SK-MEL-5 (cell line): ENCODE measurements at regions not wholly inside any gene's neighbourhood (a gene's known extent, or its start where the extent isn't known, plus 50 kb on each side); places are given as distances from the start of the nearest gene placed in this dataset.

Experiments
- DNase-seq: peaks from one replicate; pipeline ENCODE4 v3.0.0-alpha.2; 2016; ENCODE audit warnings: low read depth, low spot score
- in situ Hi-C: cut with HindIII; loops from 2 replicates; pipeline ENCODE4 v1.10.0; 2016; ENCODE audit warnings: low sequenced_read_pairs, high pct_unique_total_duplicates, low pct_unique_long_range_greater_than_20kb

DNA sequence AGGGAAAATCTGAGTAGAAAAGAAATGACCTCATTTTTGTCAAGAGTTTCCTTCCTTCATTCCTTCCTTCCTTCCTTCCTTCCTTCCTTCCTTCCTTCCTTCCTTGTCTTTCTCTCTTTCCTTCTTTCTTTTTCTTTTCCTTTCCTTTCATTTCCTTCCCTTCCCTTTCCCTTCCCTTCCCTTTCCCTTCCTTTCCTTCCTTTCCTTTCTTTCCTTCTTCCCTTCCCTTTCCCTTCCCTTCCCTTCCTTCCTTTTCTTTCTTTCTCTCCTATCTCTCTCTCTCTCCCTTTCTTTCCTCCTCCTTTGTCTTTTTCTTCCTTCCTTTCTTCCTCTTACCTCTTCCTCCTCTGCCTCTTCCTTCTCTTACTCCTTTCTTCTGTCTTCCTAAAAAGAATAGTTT is 347.6 kb downstream of the FAM47A start:
- no peak for DNase-seq
- in situ Hi-C loops = no loop called here

DNA sequence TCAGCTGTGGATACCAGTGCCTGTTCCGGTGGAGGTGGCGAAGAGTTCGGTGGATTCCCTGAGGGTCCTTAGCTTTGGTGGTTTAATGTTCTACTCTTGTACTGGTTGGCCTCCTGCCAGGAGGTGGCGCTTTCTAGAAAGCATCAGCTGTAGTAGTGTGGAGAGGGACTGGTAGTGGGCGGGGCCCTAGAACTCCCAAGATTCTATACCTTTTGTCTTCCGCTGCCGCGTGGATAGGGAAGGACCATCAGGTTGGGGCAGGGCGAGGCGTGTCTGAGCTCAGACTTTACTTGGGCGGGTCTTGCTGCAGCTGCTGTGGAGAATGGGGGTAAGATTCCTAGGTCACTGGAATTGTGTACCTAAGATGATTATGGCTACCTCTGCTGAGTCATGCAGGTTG is 390.3 kb downstream of the FAM47A start:
- peak; percentile 64 for DNase-seq
- in situ Hi-C loops = no loop called here

DNA sequence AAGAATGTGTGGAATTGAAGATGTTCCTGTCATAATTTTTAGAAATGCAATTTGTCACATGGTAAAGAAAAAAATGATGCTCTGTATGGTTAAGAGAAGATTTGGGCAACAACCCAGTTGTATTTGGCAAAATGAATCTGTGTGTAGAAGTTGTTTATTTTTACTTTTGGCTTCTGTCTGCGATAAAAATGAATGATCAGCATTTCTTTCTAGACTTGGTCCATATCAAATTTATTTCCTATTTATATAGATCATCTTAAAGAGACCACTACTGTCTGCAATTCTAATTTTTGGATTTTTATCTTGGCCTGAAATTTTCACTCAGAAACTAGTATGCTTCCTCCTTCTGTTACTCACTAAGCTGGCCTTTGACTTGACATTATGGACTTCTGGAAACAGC is 396.9 kb downstream of the FAM47A start:
- in situ Hi-C loops = no loop called here
- DNase-seq = no peak

DNA sequence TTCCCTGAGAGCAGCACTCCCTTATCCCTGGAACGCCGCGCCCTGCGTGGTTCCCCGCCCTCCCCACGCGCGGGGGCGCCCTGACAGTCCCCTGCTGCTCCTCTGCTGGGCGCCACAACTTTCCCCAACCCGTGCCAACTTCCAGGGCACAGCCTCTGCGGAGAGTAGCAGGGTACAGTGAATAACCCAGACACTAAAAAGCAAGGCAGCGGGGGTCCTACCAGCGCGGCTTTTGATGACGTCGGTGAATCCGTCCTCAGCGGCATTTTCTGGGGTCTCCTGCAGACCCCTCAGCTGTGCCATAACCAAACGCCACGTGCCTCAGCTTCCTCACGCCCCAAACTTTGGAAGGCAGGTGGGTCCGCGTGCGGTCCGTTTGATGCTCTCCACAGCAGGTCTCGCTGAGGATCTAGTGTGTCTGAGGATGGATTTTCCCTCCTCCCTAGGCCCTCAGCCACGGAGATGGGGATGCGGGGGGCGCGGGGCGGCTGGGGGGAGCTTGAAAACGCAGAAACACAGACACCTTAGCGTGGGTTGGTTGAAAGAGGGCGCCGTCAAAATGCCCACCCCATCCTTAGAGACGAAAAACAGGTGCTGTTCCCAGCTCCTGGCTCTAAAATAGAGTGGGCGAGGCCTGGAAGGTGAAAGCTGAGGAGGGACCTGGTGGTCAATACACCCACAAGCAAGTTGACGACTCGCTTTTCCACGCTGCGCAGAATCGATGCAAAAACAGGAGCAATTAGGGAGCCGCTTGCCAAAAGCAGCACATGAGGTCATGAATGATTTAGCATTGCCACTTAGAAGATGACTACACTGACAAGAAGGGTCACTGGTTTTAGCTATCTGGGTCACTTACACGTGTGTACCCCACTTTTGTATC is 405.6 kb downstream of the FAM47A start:
- in situ Hi-C loops = no loop called here
- DNase-seq = no peak

DNA sequence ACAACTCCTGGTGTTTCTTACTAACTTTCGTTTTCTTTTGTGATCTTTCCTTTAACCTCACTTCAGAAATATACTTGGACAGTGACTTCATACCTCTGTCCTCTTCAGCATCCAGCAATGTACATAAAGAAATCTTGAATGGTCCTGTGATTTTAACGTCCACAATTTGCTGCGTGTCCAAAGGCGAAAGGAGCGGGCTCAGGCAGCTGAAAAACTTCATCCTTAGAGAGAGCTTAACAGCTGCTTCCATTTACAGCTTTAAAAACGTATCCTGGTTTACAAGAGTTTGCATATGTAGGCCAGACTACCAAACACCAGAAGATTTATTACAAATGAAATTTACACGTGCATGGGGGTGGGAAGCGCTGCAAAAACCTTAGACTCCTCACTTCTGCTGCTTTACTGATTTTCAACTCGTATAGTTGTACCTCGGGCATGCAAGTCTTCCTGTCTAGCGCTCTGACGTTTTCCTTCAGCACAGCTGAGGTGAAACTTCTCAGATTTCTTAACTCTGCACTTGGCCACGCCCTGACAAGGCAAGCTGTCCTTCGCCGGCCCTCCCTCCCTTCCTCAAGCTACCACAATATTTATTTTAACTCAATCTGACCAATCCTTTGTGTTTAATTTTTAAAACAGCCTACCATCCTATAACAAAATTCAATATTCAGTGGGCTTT is 406.4 kb downstream of the FAM47A start:
- DNase-seq = peak; percentile 5
- in situ Hi-C loops = no loop called here

DNA sequence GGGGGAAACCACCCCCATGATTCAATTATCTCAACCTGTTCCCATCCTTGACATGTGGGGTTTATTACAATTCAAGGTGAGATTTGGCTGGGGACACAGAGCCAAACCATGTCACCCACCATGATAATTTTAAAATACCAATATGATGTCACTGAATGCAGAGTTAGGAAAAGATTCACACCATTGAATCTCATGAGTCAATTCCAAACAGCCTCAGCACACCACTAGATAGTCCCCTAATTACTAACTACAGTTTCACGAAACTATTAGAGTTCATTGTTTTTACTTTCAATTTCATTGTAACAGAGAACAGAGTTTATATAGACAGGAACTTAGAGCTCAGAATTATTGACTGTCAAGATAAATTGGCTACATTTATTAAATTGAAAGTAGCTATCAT is 410.2 kb downstream of the FAM47A start:
- in situ Hi-C loops = no loop called here
- DNase-seq = no peak

DNA sequence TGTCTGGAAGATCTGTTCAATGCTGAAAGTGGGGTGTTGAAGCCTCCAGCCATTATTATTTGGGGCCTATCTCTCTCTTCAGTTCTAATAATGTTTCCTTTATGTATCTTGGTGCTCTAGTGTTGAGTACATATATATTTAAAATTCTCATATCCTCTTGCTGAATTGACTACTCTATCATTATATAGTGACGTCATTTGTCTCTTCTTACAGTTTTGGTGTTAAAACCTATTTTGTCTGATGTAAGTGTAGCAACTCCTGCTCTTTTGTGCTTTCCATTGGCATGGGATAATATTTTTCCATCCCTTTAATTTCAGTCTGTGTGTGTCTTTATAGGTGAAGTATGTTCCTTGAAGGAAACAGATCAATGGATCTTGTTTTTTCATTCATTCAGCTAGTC is 446.0 kb downstream of the FAM47A start:
- in situ Hi-C loops = no loop called here
- DNase-seq = no peak
